LNCAP (cell line): ENCODE measurements at regions not wholly inside any gene's neighbourhood (a gene's known extent, or its start where the extent isn't known, plus 50 kb on each side); places are given as distances from the start of the nearest gene placed in this dataset.

ENCODE experiments used
- TF ChIP-seq, protein P1 (sequence below): fragments of 450-650 bp; IDR thresholded peaks from 2 replicates; pipeline ENCODE4 v1.5.1; 2017; ENCODE audit warnings: mild to moderate bottlenecking

DNA sequence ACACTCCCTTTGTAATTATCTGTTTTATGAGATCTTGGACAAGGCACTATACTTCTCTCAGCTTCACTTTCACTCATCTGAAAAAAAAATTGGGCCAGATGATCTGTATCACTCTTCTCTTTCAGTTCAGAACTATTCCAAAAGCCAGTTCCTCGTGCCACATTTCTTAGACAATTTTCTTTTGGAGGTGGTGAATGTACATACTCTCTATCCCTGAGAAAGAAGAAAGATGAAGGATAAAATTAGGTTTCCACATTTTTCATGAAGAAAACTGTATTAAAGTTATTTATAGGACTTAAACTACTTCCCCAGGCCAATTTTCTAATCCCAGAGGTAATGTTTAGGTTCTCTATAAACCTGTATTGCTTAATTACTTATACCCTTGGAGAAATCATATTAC lies 171.6 kb downstream of the SLC6A15 start:
- TF ChIP-seq, protein P1, sequence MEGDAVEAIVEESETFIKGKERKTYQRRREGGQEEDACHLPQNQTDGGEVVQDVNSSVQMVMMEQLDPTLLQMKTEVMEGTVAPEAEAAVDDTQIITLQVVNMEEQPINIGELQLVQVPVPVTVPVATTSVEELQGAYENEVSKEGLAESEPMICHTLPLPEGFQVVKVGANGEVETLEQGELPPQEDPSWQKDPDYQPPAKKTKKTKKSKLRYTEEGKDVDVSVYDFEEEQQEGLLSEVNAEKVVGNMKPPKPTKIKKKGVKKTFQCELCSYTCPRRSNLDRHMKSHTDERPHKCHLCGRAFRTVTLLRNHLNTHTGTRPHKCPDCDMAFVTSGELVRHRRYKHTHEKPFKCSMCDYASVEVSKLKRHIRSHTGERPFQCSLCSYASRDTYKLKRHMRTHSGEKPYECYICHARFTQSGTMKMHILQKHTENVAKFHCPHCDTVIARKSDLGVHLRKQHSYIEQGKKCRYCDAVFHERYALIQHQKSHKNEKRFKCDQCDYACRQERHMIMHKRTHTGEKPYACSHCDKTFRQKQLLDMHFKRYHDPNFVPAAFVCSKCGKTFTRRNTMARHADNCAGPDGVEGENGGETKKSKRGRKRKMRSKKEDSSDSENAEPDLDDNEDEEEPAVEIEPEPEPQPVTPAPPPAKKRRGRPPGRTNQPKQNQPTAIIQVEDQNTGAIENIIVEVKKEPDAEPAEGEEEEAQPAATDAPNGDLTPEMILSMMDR, result no peak

DNA sequence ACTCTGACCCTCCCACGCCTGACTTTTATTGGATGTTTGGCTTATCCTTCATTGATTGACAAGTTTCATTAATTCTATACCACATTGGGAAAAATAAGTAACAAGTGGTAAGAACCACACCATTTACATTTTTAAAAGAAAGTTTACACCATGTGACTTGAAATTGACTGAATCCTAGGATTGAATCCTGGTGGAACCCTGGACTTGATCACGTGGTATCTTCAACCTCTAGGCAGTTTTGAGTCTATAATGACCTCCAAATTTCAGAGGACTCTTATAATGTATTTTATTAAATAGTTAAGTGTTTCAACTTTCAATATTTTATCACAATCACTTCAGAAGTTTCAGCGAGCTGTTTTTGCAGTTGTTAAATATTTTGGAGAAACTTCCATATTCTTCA lies 172.0 kb downstream of the SLC6A15 start:
- TF ChIP-seq, protein P1, result no peak

DNA sequence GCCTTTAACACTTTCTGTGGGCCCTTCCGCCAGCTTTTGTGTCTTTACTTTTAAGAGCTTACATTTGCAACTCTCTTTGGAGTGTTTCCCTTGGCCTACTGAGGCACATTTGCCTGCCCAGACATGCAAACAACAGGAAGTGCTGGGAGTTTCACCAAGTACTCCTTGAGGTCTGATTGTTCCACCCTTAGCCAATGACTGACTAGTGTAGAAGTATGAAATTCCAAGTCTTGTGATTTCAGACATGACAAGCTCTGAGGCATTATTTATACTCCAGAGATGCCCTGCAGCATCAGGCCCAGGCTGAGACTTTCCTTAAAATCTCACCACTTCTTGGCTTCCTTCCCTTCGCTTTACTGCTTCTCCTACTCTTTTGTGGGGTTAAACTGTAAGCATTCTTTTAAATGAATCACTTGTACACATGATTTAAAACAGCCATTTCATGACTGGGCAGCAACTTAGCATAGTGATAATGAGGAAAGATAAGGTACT lies 174.1 kb downstream of the SLC6A15 start:
- TF ChIP-seq, protein P1, result no peak

DNA sequence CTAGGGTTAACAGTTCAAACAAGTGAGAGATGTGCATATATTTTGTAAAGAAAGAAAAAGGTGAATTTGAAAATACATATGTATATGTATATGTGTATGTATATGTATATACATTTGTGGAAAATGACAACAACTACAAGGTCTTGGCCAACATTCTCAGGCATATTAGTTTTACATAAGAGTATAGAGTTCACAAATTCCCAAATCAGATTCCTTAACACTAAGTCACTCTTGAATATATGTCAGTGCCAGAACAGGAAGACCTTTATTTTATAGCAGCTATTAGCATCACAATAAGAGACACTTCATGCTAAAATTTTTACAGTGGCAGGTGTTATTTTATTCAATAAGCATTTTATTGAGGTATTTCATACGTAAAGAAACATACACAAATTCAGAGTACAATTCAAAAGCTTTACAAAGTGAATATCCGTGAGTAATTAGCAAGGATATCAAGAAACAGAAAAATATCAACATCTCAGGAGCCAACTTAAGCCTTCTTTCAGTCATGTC lies 179.7 kb downstream of the SLC6A15 start:
- TF ChIP-seq, protein P1, result no peak

DNA sequence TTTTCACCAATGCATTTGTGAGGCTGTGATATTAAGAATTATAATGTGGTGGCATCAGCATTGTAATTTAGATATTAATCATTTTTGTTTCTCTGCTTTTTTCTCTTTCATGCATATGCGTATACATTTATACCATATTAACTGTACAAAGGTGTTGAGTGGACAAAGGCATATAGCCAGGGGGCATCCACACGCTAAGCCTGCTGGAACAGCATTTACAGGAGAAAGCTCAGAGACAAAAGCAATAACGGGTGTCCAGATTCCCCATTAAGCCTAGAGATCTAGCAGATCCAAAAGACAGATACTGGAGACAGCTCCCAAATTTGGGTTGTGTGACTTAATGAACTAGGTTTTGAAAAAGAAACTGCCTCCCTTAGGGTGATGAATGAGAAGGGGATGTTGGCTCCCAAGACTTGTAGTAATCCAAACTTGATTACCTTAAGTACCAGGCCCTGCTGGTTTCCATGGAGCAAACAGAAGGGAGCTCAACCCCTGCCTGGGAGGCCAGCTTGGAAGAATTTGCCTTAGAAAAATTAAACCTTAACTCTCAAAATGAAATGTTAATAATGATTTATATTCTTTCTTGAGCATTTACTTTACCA lies 181.9 kb downstream of the SLC6A15 start:
- TF ChIP-seq, protein P1, result no peak

DNA sequence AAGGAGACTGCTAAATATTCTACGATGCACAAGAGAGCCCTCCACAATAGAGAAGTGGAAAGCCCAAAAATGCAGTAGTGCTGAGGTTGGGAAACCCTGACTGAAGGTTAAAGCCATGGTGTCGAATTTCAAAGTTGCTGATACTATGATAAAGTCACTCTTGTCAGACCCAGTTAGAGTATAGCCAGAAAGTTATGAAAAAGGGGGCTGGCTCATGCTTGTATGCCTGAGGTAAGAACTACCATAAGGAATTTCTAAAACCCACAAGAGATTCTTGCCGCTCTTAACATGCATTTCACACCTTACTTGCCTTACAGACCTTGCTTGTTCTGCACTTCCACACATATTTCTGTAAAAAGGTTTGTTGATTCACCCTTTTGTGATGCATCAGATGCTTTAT lies 184.6 kb downstream of the SLC6A15 start:
- TF ChIP-seq, protein P1, result no peak

DNA sequence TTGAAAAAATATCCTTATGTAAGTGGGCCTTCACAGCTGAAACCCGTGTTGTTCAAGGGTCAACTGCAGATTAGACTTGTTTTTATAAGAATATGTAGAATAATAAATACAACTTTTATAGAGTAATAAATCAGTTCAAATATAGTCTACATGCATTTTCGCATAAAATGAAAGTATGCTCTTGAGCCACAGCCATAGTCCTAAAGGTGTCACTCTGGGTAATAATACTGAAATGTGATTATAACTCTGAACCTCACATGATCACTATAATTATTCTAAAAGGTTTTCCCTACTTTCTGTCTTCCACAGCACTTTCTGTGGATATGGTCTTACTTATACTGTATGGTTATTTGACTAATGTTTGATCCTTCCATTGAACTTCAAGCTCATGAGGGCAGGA lies 185.8 kb downstream of the SLC6A15 start:
- TF ChIP-seq, protein P1, result no peak

DNA sequence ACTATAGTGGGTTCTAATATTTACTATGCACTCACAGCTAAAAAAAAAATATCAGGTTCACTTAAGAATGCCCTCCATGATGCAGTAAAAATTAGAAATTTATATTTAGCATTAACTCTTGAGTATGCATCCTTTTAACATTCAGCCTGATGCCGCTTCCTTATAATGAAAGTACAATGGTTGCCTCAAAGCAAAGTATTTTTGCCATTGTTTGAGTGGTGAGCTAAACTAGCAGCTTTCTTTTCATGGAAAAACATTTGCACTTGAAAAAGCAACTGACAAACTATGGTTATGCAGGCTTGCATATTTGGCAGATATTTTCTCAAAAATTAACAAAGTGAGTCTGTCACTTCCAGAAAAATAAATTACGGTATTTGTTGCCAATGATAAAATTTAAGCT lies 188.6 kb downstream of the SLC6A15 start:
- TF ChIP-seq, protein P1, result no peak
